ENCODE measurements at regions not wholly inside any gene's neighbourhood (a gene's known extent, or its start where the extent isn't known, plus 50 kb on each side); places are given as distances from the start of the nearest gene placed in this dataset.

DNA sequence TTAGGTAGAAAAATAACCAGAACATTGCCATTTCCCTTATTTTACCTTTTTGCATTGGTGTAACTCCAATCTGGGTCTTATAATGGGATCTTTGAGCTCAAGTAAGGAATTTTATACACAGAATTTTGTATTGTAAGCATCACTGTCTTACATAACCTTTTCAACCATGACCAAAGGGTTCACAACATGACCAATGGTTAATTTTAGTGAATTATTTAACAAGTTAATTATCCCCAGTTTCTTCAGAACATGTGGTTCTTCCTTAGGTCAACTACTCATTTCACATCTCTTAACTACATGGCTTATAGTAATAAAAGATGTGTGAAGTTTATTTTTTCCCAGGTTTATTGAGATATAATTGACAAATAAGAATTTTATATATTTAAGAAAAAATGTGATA lies 74.2 kb upstream of the RHOBTB1 start:
- TF ChIP-seq EZH2phosphoT487 (conservative IDR thresholded peaks at IDR 0.05; ENCODE audit: low read length): no peak
- TF ChIP-seq, protein P1, sequence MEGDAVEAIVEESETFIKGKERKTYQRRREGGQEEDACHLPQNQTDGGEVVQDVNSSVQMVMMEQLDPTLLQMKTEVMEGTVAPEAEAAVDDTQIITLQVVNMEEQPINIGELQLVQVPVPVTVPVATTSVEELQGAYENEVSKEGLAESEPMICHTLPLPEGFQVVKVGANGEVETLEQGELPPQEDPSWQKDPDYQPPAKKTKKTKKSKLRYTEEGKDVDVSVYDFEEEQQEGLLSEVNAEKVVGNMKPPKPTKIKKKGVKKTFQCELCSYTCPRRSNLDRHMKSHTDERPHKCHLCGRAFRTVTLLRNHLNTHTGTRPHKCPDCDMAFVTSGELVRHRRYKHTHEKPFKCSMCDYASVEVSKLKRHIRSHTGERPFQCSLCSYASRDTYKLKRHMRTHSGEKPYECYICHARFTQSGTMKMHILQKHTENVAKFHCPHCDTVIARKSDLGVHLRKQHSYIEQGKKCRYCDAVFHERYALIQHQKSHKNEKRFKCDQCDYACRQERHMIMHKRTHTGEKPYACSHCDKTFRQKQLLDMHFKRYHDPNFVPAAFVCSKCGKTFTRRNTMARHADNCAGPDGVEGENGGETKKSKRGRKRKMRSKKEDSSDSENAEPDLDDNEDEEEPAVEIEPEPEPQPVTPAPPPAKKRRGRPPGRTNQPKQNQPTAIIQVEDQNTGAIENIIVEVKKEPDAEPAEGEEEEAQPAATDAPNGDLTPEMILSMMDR (IDR thresholded peaks at IDR 0.05; ENCODE audit: insufficient read depth, low read length, poor library complexity, severe bottlenecking): no peak

All from SU-DHL-6 (cell line).